NCI-H69 (cell line): ENCODE measurements at regions not wholly inside any gene's neighbourhood (a gene's known extent, or its start where the extent isn't known, plus 50 kb on each side); places are given as distances from the start of the nearest gene placed in this dataset.

ENCODE experiments used
- DNase-seq: peaks from one replicate; lab custom pipeline; 2025; lab: John Stamatoyannopoulos, UW

- peak; percentile 47 for DNase-seq
These were observed 117.4 kb downstream of the MAT2B start for GRCh38 chr5:163622799-163623198.

GRCh38 chr5:163623524-163623923 lies 118.1 kb downstream of the MAT2B start:
- DNase-seq = peak; percentile 79

- DNase-seq = peak; percentile 98
These were observed 118.6 kb downstream of the MAT2B start for GRCh38 chr5:163623986-163624385.

GRCh38 chr5:163624431-163624830 lies 119.0 kb downstream of the MAT2B start:
- no peak for DNase-seq

- no peak for DNase-seq
These were observed 121.5 kb downstream of the MAT2B start for GRCh38 chr5:163626904-163627434.

GRCh38 chr5:163631856-163632255 lies 126.4 kb downstream of the MAT2B start:
- peak; percentile 71 for DNase-seq

GRCh38 chr5:163633926-163634460 lies 128.6 kb downstream of the MAT2B start:
- DNase-seq = peak; percentile 83

- no peak for DNase-seq
These were observed 130.2 kb downstream of the MAT2B start for GRCh38 chr5:163635631-163636030.

- no peak for DNase-seq
These were observed 137.5 kb downstream of the MAT2B start for GRCh38 chr5:163642904-163643303.

- DNase-seq = no peak
These were observed 140.3 kb downstream of the MAT2B start for GRCh38 chr5:163645421-163646416.

- peak; percentile 98 for DNase-seq
These were observed 144.1 kb downstream of the MAT2B start for GRCh38 chr5:163649514-163649913.

- no peak for DNase-seq
These were observed 148.1 kb downstream of the MAT2B start for GRCh38 chr5:163653526-163653925.

- DNase-seq = peak; percentile 99
These were observed 153.5 kb downstream of the MAT2B start for GRCh38 chr5:163658702-163659567.

- no peak for DNase-seq
These were observed 154.1 kb downstream of the MAT2B start for GRCh38 chr5:163659568-163659902.

- peak; percentile 35 for DNase-seq
These were observed 155.1 kb downstream of the MAT2B start for GRCh38 chr5:163660486-163660885.

GRCh38 chr5:163661360-163661759 lies 155.9 kb downstream of the MAT2B start:
- DNase-seq = no peak

GRCh38 chr5:163670036-163670435 lies 164.6 kb downstream of the MAT2B start:
- DNase-seq = no peak

GRCh38 chr5:163677092-163677491 lies 171.7 kb downstream of the MAT2B start:
- DNase-seq = no peak

GRCh38 chr5:163682234-163682633 lies 176.8 kb downstream of the MAT2B start:
- no peak for DNase-seq

GRCh38 chr5:163687414-163687813 lies 182.0 kb downstream of the MAT2B start:
- peak; percentile 12 for DNase-seq

- DNase-seq = no peak
These were observed 186.7 kb downstream of the MAT2B start for GRCh38 chr5:163692091-163692490.
